ENCODE measurements at regions not wholly inside any gene's neighbourhood (a gene's known extent, or its start where the extent isn't known, plus 50 kb on each side); places are given as distances from the start of the nearest gene placed in this dataset.
A peak's percentile ranks its signal among the peaks of the same experiment; 100 is the strongest.

DNA sequence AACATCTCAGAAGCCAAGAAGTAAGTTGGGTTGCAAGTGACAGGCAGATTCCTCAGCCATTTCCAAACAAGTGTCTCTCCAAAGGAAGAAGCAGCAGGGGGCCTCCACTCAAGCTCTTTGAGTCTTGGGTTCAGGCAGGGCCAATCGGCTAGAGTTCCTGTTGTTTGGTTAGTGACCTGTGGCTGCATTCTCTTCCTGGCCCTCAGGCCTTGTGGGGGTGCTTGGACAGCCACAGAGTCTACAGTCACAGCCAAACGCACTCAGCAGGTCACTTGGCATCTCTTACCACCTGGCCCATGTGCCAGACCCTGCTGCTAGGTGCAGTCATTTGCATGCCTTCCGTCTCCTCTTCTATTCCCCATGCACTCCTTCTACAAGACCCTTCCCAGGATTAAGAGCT lies 353.9 kb downstream of the GRIN2B start:
- no peak for DNase-seq
- in situ Hi-C loops (cut with MboI; ENCODE audit: low pct_unique_long_range_greater_than_20kb, low sequenced_read_pairs): no loop called here

DNA sequence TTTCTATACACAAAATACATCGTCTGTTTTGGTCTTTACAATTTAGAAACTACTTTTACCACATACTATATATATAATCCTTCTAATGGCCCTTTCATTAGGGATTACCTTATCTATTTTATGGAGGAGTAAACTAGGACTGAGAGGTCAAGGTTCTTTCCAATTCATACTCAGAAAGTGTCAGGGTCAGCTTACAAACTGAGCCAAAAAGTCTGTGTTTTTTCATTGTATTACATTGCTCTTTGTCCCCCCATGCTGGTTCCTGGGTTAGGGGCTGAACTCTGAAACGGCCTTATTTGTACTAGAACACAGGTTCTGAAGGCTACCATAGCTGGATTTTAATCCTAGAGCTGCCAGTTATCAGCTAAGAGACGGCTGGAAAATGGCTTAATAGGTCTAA lies 368.1 kb downstream of the GRIN2B start:
- DNase-seq: no peak
- in situ Hi-C loops (cut with MboI; ENCODE audit: low pct_unique_long_range_greater_than_20kb, low sequenced_read_pairs): no loop called here

GRCh38 chr12:13609894-13610679 lies 371.3 kb downstream of the GRIN2B start:
- in situ Hi-C loops (cut with MboI; ENCODE audit: low pct_unique_long_range_greater_than_20kb, low sequenced_read_pairs): no loop called here
- DNase-seq: no peak

- in situ Hi-C loops (cut with MboI; ENCODE audit: low pct_unique_long_range_greater_than_20kb, low sequenced_read_pairs): no loop called here
- DNase-seq: no peak
These were observed 375.1 kb downstream of the GRIN2B start for GRCh38 chr12:13606290-13606689.

DNA sequence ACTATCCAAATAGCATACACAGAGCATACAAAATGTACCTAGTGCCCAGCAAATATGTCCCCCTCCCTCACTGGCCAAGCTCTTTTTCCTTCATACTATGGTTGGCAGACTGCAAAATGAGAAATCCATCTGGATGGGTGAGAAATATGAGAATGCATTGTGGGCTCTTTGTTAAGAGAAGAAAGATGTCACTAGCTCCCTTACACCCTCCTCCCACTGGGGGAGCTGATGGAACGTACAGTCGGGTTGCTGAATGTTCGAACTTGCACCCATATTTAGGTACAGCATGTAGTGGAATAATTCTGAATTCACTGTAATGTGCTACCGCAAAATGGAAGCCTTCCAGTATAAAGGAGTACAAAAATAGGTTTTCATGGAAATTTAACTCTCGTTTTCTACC lies 377.4 kb downstream of the GRIN2B start:
- in situ Hi-C loops (cut with MboI; ENCODE audit: low pct_unique_long_range_greater_than_20kb, low sequenced_read_pairs): no loop called here
- DNase-seq: no peak

GRCh38 chr12:13602172-13602571 lies 379.2 kb downstream of the GRIN2B start:
- in situ Hi-C loops (cut with MboI; ENCODE audit: low pct_unique_long_range_greater_than_20kb, low sequenced_read_pairs): no loop called here
- DNase-seq: no peak

- in situ Hi-C loops (cut with MboI; ENCODE audit: low pct_unique_long_range_greater_than_20kb, low sequenced_read_pairs): no loop called here
These were observed 382.2 kb downstream of the GRIN2B start for GRCh38 chr12:13599176-13599575.

GRCh38 chr12:13597837-13598236 lies 383.6 kb downstream of the GRIN2B start:
- in situ Hi-C loops (cut with MboI; ENCODE audit: low pct_unique_long_range_greater_than_20kb, low sequenced_read_pairs): no loop called here
- DNase-seq: no peak

More at GRCh38 chr12:13599176-13599575, 382.2 kb downstream of the GRIN2B start:
- no peak for DNase-seq

- in situ Hi-C loops (cut with MboI; ENCODE audit: low pct_unique_long_range_greater_than_20kb, low sequenced_read_pairs): no loop called here
- no peak for DNase-seq
These were observed 384.2 kb downstream of the GRIN2B start for GRCh38 chr12:13597166-13597565.

GRCh38 chr12:13596714-13597113 lies 384.7 kb downstream of the GRIN2B start:
- no peak for DNase-seq
- in situ Hi-C loops (cut with MboI; ENCODE audit: low pct_unique_long_range_greater_than_20kb, low sequenced_read_pairs): no loop called here

DNA sequence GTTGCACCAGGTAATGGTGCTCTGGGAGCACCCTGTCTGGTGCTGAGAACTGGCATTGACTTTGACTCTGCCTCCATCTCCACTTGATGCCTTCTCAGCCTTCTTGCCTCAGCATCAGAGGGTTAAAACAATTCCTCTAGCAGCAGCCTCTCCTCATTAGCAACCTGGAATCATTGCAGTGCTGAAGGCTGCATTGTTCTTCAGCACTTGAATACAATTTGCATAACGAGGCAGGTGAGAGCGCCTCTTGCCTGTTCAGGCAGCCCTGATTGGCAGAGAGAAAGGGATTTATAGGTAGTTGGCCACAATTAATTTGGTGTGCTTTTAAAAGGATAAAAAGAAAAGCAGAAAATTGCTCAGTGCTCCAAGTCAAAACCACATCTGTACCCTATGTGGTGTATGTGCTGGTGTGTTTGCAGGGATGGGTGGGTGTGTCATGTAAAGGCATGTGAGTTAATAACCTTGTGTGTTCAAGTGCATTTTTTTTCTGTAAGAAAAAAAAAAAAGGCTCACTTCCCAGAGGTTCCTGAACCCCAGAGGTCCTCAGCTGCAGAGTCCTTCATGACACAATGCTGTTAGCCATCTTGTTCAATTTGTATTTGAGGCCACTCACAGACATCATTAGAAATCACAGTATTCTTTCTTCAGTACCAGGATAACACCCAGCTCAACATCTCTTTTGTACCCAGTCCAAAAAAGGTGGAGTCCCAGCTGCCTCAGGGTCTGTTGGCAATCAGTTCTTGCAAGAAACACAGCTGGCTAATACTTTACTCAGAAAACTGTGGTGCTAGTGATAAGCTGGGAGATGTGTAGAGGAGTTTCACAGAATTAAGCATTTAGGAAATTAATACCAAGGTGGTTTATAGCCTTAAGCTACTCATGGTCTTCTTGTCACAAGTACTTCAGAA lies 385.6 kb downstream of the GRIN2B start:
- DNase-seq: no peak
- in situ Hi-C loops (cut with MboI; ENCODE audit: low pct_unique_long_range_greater_than_20kb, low sequenced_read_pairs): no loop called here

DNA sequence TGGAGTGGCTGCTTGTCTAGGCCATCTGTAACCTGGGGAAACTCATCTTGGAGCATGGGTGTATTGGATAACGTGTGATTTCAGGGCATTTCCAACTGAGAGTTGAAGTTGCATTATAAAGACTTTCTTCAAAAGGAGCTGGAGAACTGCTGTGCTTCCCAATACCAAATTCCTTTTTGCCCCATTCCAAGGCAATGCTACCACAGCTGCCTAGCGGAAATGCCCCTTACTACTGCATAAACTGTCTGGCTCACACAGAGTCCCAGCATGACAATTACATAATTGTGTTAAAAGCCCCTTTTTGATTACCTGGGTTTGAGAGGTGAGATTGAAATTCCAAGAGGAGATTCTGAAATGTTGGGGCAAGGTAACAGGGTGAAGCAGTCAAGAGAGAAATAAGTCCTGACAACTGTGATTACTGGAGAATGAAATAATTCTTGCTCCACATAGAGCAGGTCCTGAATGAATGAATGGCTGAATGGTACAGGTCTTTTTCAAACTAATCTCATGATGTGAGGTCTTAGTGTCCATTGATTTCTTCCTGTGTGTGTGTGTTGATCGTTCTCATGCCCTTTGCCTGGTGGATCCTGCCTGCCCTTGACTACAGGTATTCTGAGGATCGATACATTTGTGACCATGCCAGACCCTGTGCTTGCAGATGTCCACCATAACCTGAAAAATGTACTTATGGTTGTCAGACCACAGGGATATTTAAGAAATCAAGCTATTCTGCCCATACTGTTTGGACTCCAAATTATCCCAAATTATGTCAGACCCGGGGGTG lies 386.5 kb downstream of the GRIN2B start:
- in situ Hi-C loops (cut with MboI; ENCODE audit: low pct_unique_long_range_greater_than_20kb, low sequenced_read_pairs): no loop called here
- no peak for DNase-seq

DNA sequence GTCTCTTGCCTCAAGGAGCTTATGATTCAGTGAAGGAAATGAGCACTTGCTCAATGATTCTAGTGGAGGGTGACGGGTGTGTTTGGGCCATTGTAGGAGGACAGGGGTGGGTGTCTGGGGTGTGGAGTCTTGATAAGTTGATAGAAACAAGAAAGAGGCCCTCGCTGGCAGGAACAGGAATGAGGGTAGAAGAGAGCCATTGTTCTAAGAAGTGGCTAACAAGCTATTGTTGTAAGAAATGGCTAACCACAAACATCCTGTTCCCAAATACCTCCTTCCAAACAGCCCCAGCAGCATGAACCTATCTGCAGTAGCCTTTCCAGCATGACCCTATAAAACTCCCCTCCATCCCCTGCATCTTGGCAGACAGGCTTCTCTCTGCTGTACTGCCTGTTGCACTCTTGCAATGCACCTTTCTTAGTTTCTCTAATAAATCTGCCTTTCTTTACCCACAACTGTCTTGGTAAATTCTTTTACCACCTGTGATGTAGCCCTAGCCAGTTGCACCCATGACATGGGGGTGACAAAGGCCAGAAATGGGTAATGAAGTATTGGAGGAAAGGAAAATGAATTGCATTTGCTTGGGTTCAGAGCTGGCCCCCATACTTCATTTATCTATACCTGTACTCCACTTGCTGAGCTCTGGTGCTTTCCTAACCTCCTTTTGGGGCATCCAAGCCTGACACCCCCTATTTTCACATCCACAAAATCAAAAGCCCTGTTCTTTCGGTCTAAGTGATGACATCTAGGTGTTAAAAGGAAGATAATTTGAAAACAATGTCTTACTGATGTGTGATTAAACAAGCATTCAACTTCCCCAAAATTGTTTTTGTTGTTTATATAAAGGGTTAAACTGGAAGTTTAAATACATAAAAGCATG lies 389.1 kb downstream of the GRIN2B start:
- DNase-seq: peak; percentile 82
- in situ Hi-C loops (cut with MboI; ENCODE audit: low pct_unique_long_range_greater_than_20kb, low sequenced_read_pairs): no loop called here

DNA sequence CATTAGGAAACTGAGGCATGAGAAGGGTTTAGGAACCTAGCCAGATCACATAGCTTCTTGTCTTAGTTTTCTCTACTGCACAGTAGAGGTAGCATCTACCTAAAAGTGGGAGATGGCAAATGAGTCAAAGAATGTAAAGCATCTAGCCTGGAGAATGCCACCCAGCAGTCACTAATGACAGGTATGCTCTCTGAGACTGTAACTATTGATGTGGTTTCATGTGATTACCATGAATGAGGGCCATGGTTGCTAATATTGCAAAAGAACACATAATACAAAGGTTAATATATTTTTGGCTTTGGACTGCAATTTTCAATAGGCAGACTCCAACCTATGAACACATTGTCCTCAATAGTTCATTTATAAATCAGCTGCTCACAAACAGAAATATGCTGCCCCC lies 389.9 kb downstream of the GRIN2B start:
- in situ Hi-C loops (cut with MboI; ENCODE audit: low pct_unique_long_range_greater_than_20kb, low sequenced_read_pairs): no loop called here

DNA sequence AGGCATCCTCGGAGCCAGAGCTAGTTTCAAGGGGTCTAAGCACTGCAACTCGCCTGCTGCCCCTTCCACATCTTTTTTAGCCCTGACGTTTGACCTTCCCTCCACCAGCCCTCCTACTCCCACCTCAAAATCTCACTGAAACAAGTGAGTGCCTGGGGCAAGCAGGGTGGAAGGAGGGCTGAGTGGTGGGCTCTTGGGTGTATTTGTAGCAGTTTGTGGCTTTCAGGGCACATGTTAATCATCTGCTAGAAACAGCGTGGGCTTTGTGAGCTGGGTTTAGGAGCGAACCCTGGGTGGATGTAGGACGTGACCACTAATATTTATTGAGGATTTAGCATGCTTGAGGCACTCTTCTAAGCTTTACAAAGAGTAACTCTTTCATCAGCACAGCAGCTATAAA lies 390.3 kb downstream of the GRIN2B start:
- in situ Hi-C loops (cut with MboI; ENCODE audit: low pct_unique_long_range_greater_than_20kb, low sequenced_read_pairs): no loop called here
- DNase-seq: no peak

More for the DNA sequence above, 389.9 kb downstream of the GRIN2B start:
- no peak for DNase-seq

GRCh38 chr12:13588574-13588973 lies 392.0 kb downstream of the EMP1 start:
- in situ Hi-C loops (cut with MboI; ENCODE audit: low pct_unique_long_range_greater_than_20kb, low sequenced_read_pairs): no loop called here
- peak; percentile 53 for DNase-seq

GRCh38 chr12:13587721-13588390 lies 391.3 kb downstream of the EMP1 start:
- in situ Hi-C loops (cut with MboI; ENCODE audit: low pct_unique_long_range_greater_than_20kb, low sequenced_read_pairs): no loop called here

DNA sequence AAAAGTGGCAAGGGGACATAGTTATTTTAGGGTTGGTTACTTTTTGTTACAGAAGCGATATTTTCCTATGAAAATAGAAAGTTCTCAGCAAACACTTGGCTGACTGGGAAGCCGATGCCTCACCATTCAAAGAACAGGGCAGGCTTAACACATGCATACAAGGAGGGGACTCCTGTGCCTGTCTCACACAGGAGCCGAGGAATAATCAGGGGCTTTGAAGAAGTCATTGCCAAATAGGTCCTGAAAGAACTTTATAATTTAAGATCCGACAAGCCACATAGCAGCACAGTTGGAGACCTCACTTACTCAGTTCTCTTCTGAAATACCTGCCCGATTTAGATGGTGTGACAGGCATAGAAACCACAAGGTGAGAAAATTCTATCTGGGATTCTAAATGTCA lies 389.8 kb downstream of the EMP1 start:
- no peak for DNase-seq
- in situ Hi-C loops (cut with MboI; ENCODE audit: low pct_unique_long_range_greater_than_20kb, low sequenced_read_pairs): no loop called here

More at GRCh38 chr12:13587721-13588390, 391.3 kb downstream of the EMP1 start:
- DNase-seq: no peak
